ENCODE measurements at regions not wholly inside any gene's neighbourhood (a gene's known extent, or its start where the extent isn't known, plus 50 kb on each side); places are given as distances from the start of the nearest gene placed in this dataset.

DNA sequence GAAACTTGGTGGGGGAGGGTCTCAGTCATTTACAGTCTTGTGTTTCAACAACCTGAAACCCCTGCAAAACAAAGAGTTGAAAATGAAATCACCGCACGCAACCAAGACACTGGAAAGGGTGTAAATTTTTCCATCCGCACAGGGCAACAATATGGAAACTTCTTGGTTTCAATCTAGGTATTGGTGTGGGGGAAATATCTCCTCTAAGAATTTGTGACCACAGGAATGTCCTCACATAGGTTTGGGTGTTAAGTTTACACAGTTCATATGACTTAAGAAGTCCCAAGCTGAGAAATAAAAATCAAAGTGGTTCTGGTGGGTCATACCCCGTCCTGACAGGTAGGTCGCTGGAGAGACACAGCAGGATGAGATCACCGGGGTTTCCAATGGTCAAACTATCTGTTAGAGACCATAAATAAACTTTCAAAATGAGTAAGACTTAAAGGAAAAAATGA is 51.9 kb upstream of the PIP5K1B start:
- no peak overlapping the region for H2BK20ac ChIP-seq (ENCODE audit: low read length)
- no peak overlapping the region for H2BK120ac ChIP-seq (replicated peaks; ENCODE audit: low read depth, low read length)
- H2BK12ac ChIP-seq (ENCODE audit: low read depth, low read length), result no peak overlapping the region
- H4K8ac ChIP-seq (ENCODE audit: extremely low read depth, insufficient read depth, low read length), result no peak overlapping the region
- POLR2A ChIA-PET (ENCODE audit: partially characterized antibody), result no interaction called here
- no peak for TF ChIP-seq POLR2AphosphoS5 (IDR thresholded peaks at IDR 0.05; ENCODE audit: low read depth, low read length)
- TF ChIP-seq TAF7 (optimal IDR thresholded peaks at IDR 0.05; ENCODE audit: borderline replicate concordance, low read depth, low read length), result no peak
- no peak for TF ChIP-seq KDM5A (IDR thresholded peaks at IDR 0.05; ENCODE audit: low read length)
- TF ChIP-seq BCL11A (IDR thresholded peaks at IDR 0.05; ENCODE audit: low read depth in 2 of 2, low read length in 2 of 2), result no peak
- no peak for TF ChIP-seq TAF1 (IDR thresholded peaks at IDR 0.05; ENCODE audit: low read depth, low read length)
- H3K4me1 ChIP-seq (replicated peaks in 1 of 4; ENCODE audit: control insufficient read depth in 3 of 4, insufficient read depth in 4 of 4, low read length in 3 of 4), result 0 out of 7 replicates have a peak, but pooled peaks cover 0 to 2% (median 0%) of the 10 kb centered on the region in 4 experiments
- no peak overlapping the region for H3K27ac ChIP-seq (ENCODE audit: low read depth, low read length)
- H3K79me1 ChIP-seq (ENCODE audit: low read depth, low read length), result no peaks in the 10 kb centered on the region
- H3K14ac ChIP-seq (ENCODE audit: insufficient read length), result no peak overlapping the region
- no peaks in the 10 kb centered on the region for H3K36me3 ChIP-seq (ENCODE audit: control insufficient read depth in 2 of 4, insufficient read depth in 4 of 4, low read length in 3 of 4)
- DNase-seq (ENCODE audit: low read depth in 1 of 2, low spot score in 2 of 2), result no peak
- no peak overlapping the region for H3K4me2 ChIP-seq (ENCODE audit: insufficient read depth in 1 of 2, low read depth in 2 of 2, low read length in 2 of 2)
- FAIRE-seq, result peak; percentile 7
- H4K5ac ChIP-seq (ENCODE audit: insufficient read length, low read depth, low read length), result no peak overlapping the region
- H3K9ac ChIP-seq (replicated peaks in 1 of 4; ENCODE audit: extremely low read depth in 1 of 4, low read depth in 3 of 4, low read length in 3 of 4), result no peak overlapping the region
- 88% methylated on average over 6 of the region's 6 CpGs; no CpG with 5 or more reads in 1 of the 2 experiments for WGBS, 2 experiments (ENCODE audit: extremely low coverage in 1 of 2, insufficient coverage in 1 of 2, insufficient read length in 1 of 2, insufficient replicate concordance in 2 of 2, low coverage in 1 of 2, low lambda C conversion rate in 2 of 2, missing lambda C conversion rate in 1 of 2)
- CTCF ChIA-PET (ENCODE audit: partially characterized antibody), result no interaction called here
- no peak overlapping the region for H2BK5ac ChIP-seq (ENCODE audit: low read depth, low read length)
- H3K18ac ChIP-seq (ENCODE audit: extremely low read depth, low read length), result no peak overlapping the region
- H3K27me3 ChIP-seq (replicated peaks in 1 of 4; ENCODE audit: control insufficient read depth in 3 of 4, extremely low read depth in 1 of 4, insufficient read depth in 3 of 4, low read length in 3 of 4), result no peaks in the 10 kb centered on the region
- no peak overlapping the region for H3K23ac ChIP-seq (ENCODE audit: insufficient read length)
- no peak overlapping the region for H3K4me3 ChIP-seq (ENCODE audit: extremely low read depth in 1 of 4, insufficient read depth in 2 of 4, low read depth in 3 of 4, low read length in 4 of 4)
- H2BK15ac ChIP-seq (ENCODE audit: low read length), result no peak overlapping the region
- H4K20me1 ChIP-seq (replicated peaks in 1 of 2; ENCODE audit: control insufficient read depth in 1 of 2, insufficient read depth in 2 of 2, low read length in 2 of 2), result no peaks in the 10 kb centered on the region
- no peaks in the 10 kb centered on the region for H3K23me2 ChIP-seq (ENCODE audit: low read depth, low read length)
- H3K9me3 ChIP-seq (ENCODE audit: insufficient read depth in 2 of 2, low read depth in 1 of 2, low read length in 1 of 2), result no peaks in the 10 kb centered on the region
- H4K91ac ChIP-seq (replicated peaks; ENCODE audit: insufficient read length, low read length), result no peak overlapping the region
- no peaks in the 10 kb centered on the region for H3K79me2 ChIP-seq (ENCODE audit: control insufficient read depth in 1 of 2, insufficient read depth in 2 of 2, low read length in 2 of 2)
- no peak overlapping the region for H3K4ac ChIP-seq (replicated peaks; ENCODE audit: insufficient read length, low read depth, low read length)
- H2AFZ ChIP-seq (ENCODE audit: low read length), result 0 out of 2 replicates have a peak overlapping the region, but pooled peaks have one; percentile 4
- no peak overlapping the region for H2AK5ac ChIP-seq (ENCODE audit: low read depth, low read length)
- H3K56ac ChIP-seq (replicated peaks; ENCODE audit: insufficient read length, low read depth, low read length), result no peak overlapping the region
